ENCODE measurements at regions not wholly inside any gene's neighbourhood (a gene's known extent, or its start where the extent isn't known, plus 50 kb on each side); places are given as distances from the start of the nearest gene placed in this dataset.

GRCh38 chr4:165634766-165635165 is 238.3 kb upstream of the TLL1 start:
- CTCF ChIA-PET = no interaction called here
- no peaks in the 10 kb centered on the region for H3K36me3 ChIP-seq (ENCODE audit: control insufficient read depth in 2 of 3, insufficient read depth in 3 of 3, low read length in 3 of 3)
- DNase-seq = no peak
- peaks cover 0 to 13% (median 2%) of the 10 kb centered on the region in 11 donors for H3K9me3 Mint-ChIP-seq
- H3K27me3 ChIP-seq (ENCODE audit: control insufficient read depth in 2 of 2, insufficient read depth in 2 of 2, low read length in 2 of 2) = no peaks in the 10 kb centered on the region
- peaks cover 0 to 11% (median 10%) of the 10 kb centered on the region in 5 donors for H3K27me3 Mint-ChIP-seq
- intact Hi-C loops (cut with micrococcal nuclease) = no loop called here
- H3K36me3 Mint-ChIP-seq = no peaks in the 10 kb centered on the region
- H3K4me1 ChIP-seq (ENCODE audit: control insufficient read depth in 2 of 2, insufficient read depth in 2 of 2, low read length in 2 of 2) = no peaks in the 10 kb centered on the region
- H3K27ac Mint-ChIP-seq = no peak overlapping the region
- no peak overlapping the region for H3K4me3 Mint-ChIP-seq
- POLR2A ChIA-PET = no interaction called here
- no peak overlapping the region for H3K4me3 ChIP-seq (ENCODE audit: low read length)
- H3K9me3 ChIP-seq (ENCODE audit: control insufficient read depth in 2 of 3, low read length in 3 of 3) = no peaks in the 10 kb centered on the region
- H3K27ac ChIP-seq (ENCODE audit: low read depth, low read length) = no peak overlapping the region
- ATAC-seq = no peak
- H3K4me1 Mint-ChIP-seq = no peaks in the 10 kb centered on the region

GRCh38 chr4:165635381-165635780 is 237.7 kb upstream of the TLL1 start:
- H3K27ac ChIP-seq (ENCODE audit: low read depth, low read length) = no peak overlapping the region
- no peaks in the 10 kb centered on the region for H3K36me3 Mint-ChIP-seq
- CTCF ChIA-PET = interaction anchor here (0.6 kb wide), 1 partner anchor 94 kb away, joined by 3 read pairs; no protein-coding TSS in a partner anchor
- POLR2A ChIA-PET = no interaction called here
- DNase-seq (no peak), ATAC-seq (no peak)
- H3K36me3 ChIP-seq (ENCODE audit: control insufficient read depth in 2 of 3, insufficient read depth in 3 of 3, low read length in 3 of 3) = no peaks in the 10 kb centered on the region
- no peak overlapping the region for H3K4me3 Mint-ChIP-seq
- peaks cover 0 to 11% (median 10%) of the 10 kb centered on the region in 5 donors for H3K27me3 Mint-ChIP-seq
- no peak overlapping the region for H3K4me3 ChIP-seq (ENCODE audit: low read length)
- H3K4me1 Mint-ChIP-seq = no peaks in the 10 kb centered on the region
- H3K27me3 ChIP-seq (ENCODE audit: control insufficient read depth in 2 of 2, insufficient read depth in 2 of 2, low read length in 2 of 2) = no peaks in the 10 kb centered on the region
- H3K27ac Mint-ChIP-seq = no peak overlapping the region
- H3K9me3 ChIP-seq (ENCODE audit: control insufficient read depth in 2 of 3, low read length in 3 of 3) = no peaks in the 10 kb centered on the region
- no peaks in the 10 kb centered on the region for H3K4me1 ChIP-seq (ENCODE audit: control insufficient read depth in 2 of 2, insufficient read depth in 2 of 2, low read length in 2 of 2)
- intact Hi-C loops (cut with micrococcal nuclease) = no loop called here
- H3K9me3 Mint-ChIP-seq = peaks cover 0 to 13% (median 2%) of the 10 kb centered on the region in 11 donors

- peaks cover 0 to 13% (median 2%) of the 10 kb centered on the region in 11 donors for H3K9me3 Mint-ChIP-seq
- intact Hi-C loops (cut with micrococcal nuclease) = no loop called here
- H3K27me3 Mint-ChIP-seq = peaks cover 0 to 11% (median 10%) of the 10 kb centered on the region in 5 donors
- no peaks in the 10 kb centered on the region for H3K4me1 Mint-ChIP-seq
- H3K27ac Mint-ChIP-seq = no peak overlapping the region
- DNase-seq (no peak), ATAC-seq (no peak)
- H3K4me3 Mint-ChIP-seq = no peak overlapping the region
- H3K9me3 ChIP-seq (ENCODE audit: control insufficient read depth in 2 of 3, low read length in 3 of 3) = no peaks in the 10 kb centered on the region
- no peaks in the 10 kb centered on the region for H3K36me3 ChIP-seq (ENCODE audit: control insufficient read depth in 2 of 3, insufficient read depth in 3 of 3, low read length in 3 of 3)
- no peak overlapping the region for H3K4me3 ChIP-seq (ENCODE audit: low read length)
- no peak overlapping the region for H3K27ac ChIP-seq (ENCODE audit: low read depth, low read length)
- ChIA-PET POLR2A (no interaction called here), CTCF (interaction anchor here (0.6 kb wide), 1 partner anchor 95 kb away, joined by 3 read pairs; no protein-coding TSS in a partner anchor)
- H3K27me3 ChIP-seq (ENCODE audit: control insufficient read depth in 2 of 2, insufficient read depth in 2 of 2, low read length in 2 of 2) = no peaks in the 10 kb centered on the region
- no peaks in the 10 kb centered on the region for H3K4me1 ChIP-seq (ENCODE audit: control insufficient read depth in 2 of 2, insufficient read depth in 2 of 2, low read length in 2 of 2)
- H3K36me3 Mint-ChIP-seq = no peaks in the 10 kb centered on the region
These were observed 237.1 kb upstream of the TLL1 start for GRCh38 chr4:165635951-165636350.

- no peak overlapping the region for H3K4me3 Mint-ChIP-seq
- intact Hi-C loops (cut with micrococcal nuclease) = no loop called here
- H3K27ac Mint-ChIP-seq = no peak overlapping the region
- CTCF ChIA-PET = no interaction called here
- no peaks in the 10 kb centered on the region for H3K36me3 ChIP-seq (ENCODE audit: control insufficient read depth in 2 of 3, insufficient read depth in 3 of 3, low read length in 3 of 3)
- no peaks in the 10 kb centered on the region for H3K4me1 ChIP-seq (ENCODE audit: control insufficient read depth in 2 of 2, insufficient read depth in 2 of 2, low read length in 2 of 2)
- H3K9me3 Mint-ChIP-seq = peaks cover 0 to 10% (median 4%) of the 10 kb centered on the region in 11 donors
- no peak overlapping the region for H3K27ac ChIP-seq (ENCODE audit: low read depth, low read length)
- no peaks in the 10 kb centered on the region for H3K27me3 ChIP-seq (ENCODE audit: control insufficient read depth in 2 of 2, insufficient read depth in 2 of 2, low read length in 2 of 2)
- POLR2A ChIA-PET = no interaction called here
- H3K4me1 Mint-ChIP-seq = no peaks in the 10 kb centered on the region
- H3K9me3 ChIP-seq (ENCODE audit: control insufficient read depth in 2 of 3, low read length in 3 of 3) = no peaks in the 10 kb centered on the region
- ATAC-seq (no peak), DNase-seq (no peak)
- H3K36me3 Mint-ChIP-seq = no peaks in the 10 kb centered on the region
- no peak overlapping the region for H3K4me3 ChIP-seq (ENCODE audit: low read length)
- H3K27me3 Mint-ChIP-seq = no peaks in the 10 kb centered on the region
These were observed 221.1 kb upstream of the TLL1 start for GRCh38 chr4:165651901-165652300.

- Histone ChIP-seq H3K4me3 (ENCODE audit: low read length) (no peak overlapping the region), H3K9me3 (ENCODE audit: control insufficient read depth in 2 of 3, low read length in 3 of 3) (no peaks in the 10 kb centered on the region), H3K36me3 (ENCODE audit: control insufficient read depth in 2 of 3, insufficient read depth in 3 of 3, low read length in 3 of 3) (no peaks in the 10 kb centered on the region), H3K27ac (ENCODE audit: low read depth, low read length) (no peak overlapping the region), H3K27me3 (ENCODE audit: control insufficient read depth in 2 of 2, insufficient read depth in 2 of 2, low read length in 2 of 2) (no peaks in the 10 kb centered on the region), H3K4me1 (ENCODE audit: control insufficient read depth in 2 of 2, insufficient read depth in 2 of 2, low read length in 2 of 2) (no peaks in the 10 kb centered on the region)
- DNase-seq (no peak), ATAC-seq (no peak)
- Mint-ChIP-seq H3K4me3 (no peak overlapping the region), H3K36me3 (no peaks in the 10 kb centered on the region), H3K27ac (no peak overlapping the region), H3K9me3 (peaks cover 0 to 10% (median 4%) of the 10 kb centered on the region in 11 donors), H3K4me1 (no peaks in the 10 kb centered on the region), H3K27me3 (no peaks in the 10 kb centered on the region)
- intact Hi-C loops (cut with micrococcal nuclease) = no loop called here
- ChIA-PET POLR2A (no interaction called here), CTCF (no interaction called here)
These were observed 218.5 kb upstream of the TLL1 start for GRCh38 chr4:165654556-165654955.

- POLR2A ChIA-PET = no interaction called here
- no peaks in the 10 kb centered on the region for H3K4me1 Mint-ChIP-seq
- Histone ChIP-seq H3K9me3 (ENCODE audit: control insufficient read depth in 2 of 3, low read length in 3 of 3) (no peaks in the 10 kb centered on the region), H3K27ac (ENCODE audit: low read depth, low read length) (no peak overlapping the region), H3K27me3 (ENCODE audit: control insufficient read depth in 2 of 2, insufficient read depth in 2 of 2, low read length in 2 of 2) (no peaks in the 10 kb centered on the region), H3K4me1 (ENCODE audit: control insufficient read depth in 2 of 2, insufficient read depth in 2 of 2, low read length in 2 of 2) (no peaks in the 10 kb centered on the region), H3K4me3 (ENCODE audit: low read length) (no peak overlapping the region), H3K36me3 (ENCODE audit: control insufficient read depth in 2 of 3, insufficient read depth in 3 of 3, low read length in 3 of 3) (no peaks in the 10 kb centered on the region)
- no peak overlapping the region for H3K27ac Mint-ChIP-seq
- no peak for DNase-seq
- H3K9me3 Mint-ChIP-seq = peaks cover 0 to 6% (median 4%) of the 10 kb centered on the region in 11 donors
- ATAC-seq = no peak
- CTCF ChIA-PET = no interaction called here
- no peak overlapping the region for H3K4me3 Mint-ChIP-seq
- H3K36me3 Mint-ChIP-seq = no peaks in the 10 kb centered on the region
- intact Hi-C loops (cut with micrococcal nuclease) = no loop called here
- H3K27me3 Mint-ChIP-seq = no peaks in the 10 kb centered on the region
These were observed 216.6 kb upstream of the TLL1 start for GRCh38 chr4:165656399-165656798.

- Histone ChIP-seq H3K27ac (ENCODE audit: low read depth, low read length) (no peak overlapping the region), H3K4me1 (ENCODE audit: control insufficient read depth in 2 of 2, insufficient read depth in 2 of 2, low read length in 2 of 2) (no peaks in the 10 kb centered on the region), H3K27me3 (ENCODE audit: control insufficient read depth in 2 of 2, insufficient read depth in 2 of 2, low read length in 2 of 2) (no peaks in the 10 kb centered on the region), H3K36me3 (ENCODE audit: control insufficient read depth in 2 of 3, insufficient read depth in 3 of 3, low read length in 3 of 3) (no peaks in the 10 kb centered on the region), H3K9me3 (ENCODE audit: control insufficient read depth in 2 of 3, low read length in 3 of 3) (no peaks in the 10 kb centered on the region), H3K4me3 (ENCODE audit: low read length) (no peak overlapping the region)
- no peak overlapping the region for H3K4me3 Mint-ChIP-seq
- POLR2A ChIA-PET = no interaction called here
- no peak overlapping the region for H3K27ac Mint-ChIP-seq
- H3K36me3 Mint-ChIP-seq = no peaks in the 10 kb centered on the region
- H3K9me3 Mint-ChIP-seq = peaks cover 0 to 6% (median 4%) of the 10 kb centered on the region in 11 donors
- DNase-seq = no peak
- ATAC-seq = no peak
- no peaks in the 10 kb centered on the region for H3K4me1 Mint-ChIP-seq
- CTCF ChIA-PET = no interaction called here
- intact Hi-C loops (cut with micrococcal nuclease) = no loop called here
- no peaks in the 10 kb centered on the region for H3K27me3 Mint-ChIP-seq
These were observed 216.1 kb upstream of the TLL1 start for GRCh38 chr4:165656829-165657490.
